Coronary artery (tissue), 2 donors: ENCODE measurements at regions not wholly inside any gene's neighbourhood (a gene's known extent, or its start where the extent isn't known, plus 50 kb on each side); places are given as distances from the start of the nearest gene placed in this dataset.

Experiments used
- DNase-seq: peaks from one replicate; pipeline ENCODE4 v3.0.0-alpha.2; 2017; ENCODE audit warnings: low spot score
- H3K27ac ChIP-seq, 2 donors: fragments of 200-600 bp; sonication (generic); one replicate each; pipeline ENCODE4 v1.5.1; 2016 to 2019
- H3K4me3 ChIP-seq: fragments of 200-600 bp; sonication (generic); 2 replicates; pipeline ENCODE4 v1.5.1; 2016; ENCODE audit warnings: mild to moderate bottlenecking, moderate library complexity
- TF ChIP-seq, protein P1 (sequence below): fragments of 200-600 bp; sonication (generic); IDR thresholded peaks from one replicate; pipeline ENCODE4 v1.5.1; 2019; ENCODE audit warnings: antibody characterized with exemption

DNA sequence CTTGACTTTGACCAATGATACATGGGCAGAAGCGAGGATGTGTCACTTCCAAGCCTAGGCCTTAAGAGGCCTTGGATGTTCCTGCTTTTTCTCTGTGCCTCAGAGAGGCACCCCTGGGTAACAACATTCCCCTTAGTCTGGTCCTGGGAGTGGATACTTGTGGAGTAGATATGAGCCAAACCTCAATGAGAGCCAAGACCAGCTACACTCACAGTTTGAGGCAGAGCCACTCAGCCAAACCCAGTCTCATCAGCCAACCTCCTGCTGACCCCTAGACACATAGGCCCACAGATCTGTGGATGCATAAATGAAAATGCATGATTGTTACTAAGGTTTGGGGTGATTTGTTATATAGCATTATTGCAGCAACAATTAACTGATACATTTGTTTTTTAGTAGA is 114.2 kb downstream of the ZNF621 start:
- Histone ChIP-seq H3K4me3 (no peak overlapping the region), H3K27ac (no peak overlapping the region)
- no peak for DNase-seq
- TF ChIP-seq, protein P1, sequence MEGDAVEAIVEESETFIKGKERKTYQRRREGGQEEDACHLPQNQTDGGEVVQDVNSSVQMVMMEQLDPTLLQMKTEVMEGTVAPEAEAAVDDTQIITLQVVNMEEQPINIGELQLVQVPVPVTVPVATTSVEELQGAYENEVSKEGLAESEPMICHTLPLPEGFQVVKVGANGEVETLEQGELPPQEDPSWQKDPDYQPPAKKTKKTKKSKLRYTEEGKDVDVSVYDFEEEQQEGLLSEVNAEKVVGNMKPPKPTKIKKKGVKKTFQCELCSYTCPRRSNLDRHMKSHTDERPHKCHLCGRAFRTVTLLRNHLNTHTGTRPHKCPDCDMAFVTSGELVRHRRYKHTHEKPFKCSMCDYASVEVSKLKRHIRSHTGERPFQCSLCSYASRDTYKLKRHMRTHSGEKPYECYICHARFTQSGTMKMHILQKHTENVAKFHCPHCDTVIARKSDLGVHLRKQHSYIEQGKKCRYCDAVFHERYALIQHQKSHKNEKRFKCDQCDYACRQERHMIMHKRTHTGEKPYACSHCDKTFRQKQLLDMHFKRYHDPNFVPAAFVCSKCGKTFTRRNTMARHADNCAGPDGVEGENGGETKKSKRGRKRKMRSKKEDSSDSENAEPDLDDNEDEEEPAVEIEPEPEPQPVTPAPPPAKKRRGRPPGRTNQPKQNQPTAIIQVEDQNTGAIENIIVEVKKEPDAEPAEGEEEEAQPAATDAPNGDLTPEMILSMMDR = no peak

GRCh38 chr3:40642812-40643211 is 118.1 kb downstream of the ZNF621 start:
- DNase-seq = no peak
- H3K4me3 ChIP-seq = no peak overlapping the region
- TF ChIP-seq, protein P1 = no peak
- no peak overlapping the region for H3K27ac ChIP-seq

DNA sequence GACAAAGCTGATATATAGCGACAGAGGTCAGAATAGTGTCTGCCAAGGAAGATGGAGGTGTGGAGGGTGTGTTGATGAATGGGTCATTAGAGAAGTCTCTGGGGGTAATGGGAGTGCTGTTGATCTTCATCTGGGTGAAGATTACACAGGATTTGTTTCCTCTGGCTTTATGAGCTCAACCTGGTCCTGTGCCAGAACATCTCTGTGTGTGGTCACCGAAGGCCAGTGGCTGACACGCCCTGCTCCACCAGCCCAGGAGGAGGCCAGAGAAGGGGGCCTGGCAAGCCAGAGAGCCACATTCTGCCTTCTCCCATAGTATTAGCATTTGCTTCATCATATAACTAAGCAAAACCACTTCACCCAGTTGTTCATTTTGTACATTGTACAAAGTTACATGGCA is 121.1 kb downstream of the ZNF621 start:
- TF ChIP-seq, protein P1 = no peak
- DNase-seq = no peak
- Histone ChIP-seq H3K27ac (no peak overlapping the region), H3K4me3 (no peak overlapping the region)

DNA sequence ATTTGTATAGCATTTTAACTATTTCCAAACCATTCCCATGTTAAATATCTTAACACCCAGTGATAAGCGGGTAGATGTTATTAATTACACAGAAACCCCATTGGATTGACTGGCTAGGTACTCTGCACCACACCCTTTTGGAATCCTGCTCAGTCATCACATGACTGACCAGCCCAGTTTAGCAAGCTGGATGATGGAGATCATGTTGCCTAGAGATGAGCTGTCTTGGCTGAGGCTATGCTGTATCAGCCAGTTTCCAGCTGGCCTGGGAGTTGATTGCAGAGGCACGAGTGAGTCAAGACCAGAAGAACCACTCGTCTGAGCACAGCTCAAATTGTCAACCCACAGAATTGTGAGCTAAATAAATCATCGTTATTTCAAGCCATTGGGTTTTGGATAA is 124.6 kb downstream of the ZNF621 start:
- Histone ChIP-seq H3K27ac (no peak overlapping the region), H3K4me3 (no peak overlapping the region)
- no peak for DNase-seq
- TF ChIP-seq, protein P1 = no peak

DNA sequence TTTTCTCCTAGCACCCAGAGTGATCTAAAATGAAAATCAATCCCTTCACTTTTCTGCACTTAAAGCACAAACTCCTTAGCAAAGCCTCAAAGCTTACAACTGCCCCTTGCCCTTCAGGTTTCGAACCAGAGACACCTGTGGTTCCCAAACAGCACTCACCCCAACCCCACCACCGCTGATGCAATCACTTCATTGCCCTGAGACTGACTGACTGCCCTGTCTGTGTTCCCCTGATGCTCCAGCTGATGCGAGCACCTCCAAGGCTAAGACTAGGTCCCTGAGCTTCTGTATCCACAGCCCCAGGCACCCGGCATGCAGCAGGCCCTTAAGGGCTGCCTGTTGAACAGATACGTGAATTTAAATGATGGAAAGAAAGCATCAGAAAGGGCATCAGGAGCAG is 127.3 kb downstream of the ZNF621 start:
- H3K4me3 ChIP-seq = no peak overlapping the region
- DNase-seq = no peak
- TF ChIP-seq, protein P1 = no peak
- no peak overlapping the region for H3K27ac ChIP-seq

DNA sequence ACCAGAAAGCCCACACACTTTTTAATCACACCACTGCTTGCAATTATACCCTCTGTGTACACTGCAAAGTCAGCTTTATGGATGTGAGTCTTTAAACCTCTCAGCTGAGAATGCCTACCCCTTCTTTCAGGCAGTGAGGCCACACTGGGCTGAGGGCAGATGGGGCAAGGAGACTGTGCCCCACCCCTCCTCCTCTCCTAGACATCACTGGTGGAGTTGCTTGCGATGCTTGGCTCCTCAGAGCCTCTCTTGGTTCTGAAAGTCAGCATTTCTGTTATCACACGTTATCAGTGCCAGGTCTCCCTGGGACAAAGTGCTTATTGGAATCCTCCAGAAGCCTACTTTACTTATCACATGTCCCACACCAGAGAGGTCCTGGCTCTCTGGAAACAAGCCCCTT is 128.2 kb downstream of the ZNF621 start:
- Histone ChIP-seq H3K4me3 (no peak overlapping the region), H3K27ac (no peak overlapping the region)
- TF ChIP-seq, protein P1 = no peak
- no peak for DNase-seq

GRCh38 chr3:40653878-40654277 is 129.1 kb downstream of the ZNF621 start:
- TF ChIP-seq, protein P1 = no peak
- Histone ChIP-seq H3K4me3 (no peak overlapping the region), H3K27ac (no peak overlapping the region)
- no peak for DNase-seq
